ENCODE measurements at regions not wholly inside any gene's neighbourhood (a gene's known extent, or its start where the extent isn't known, plus 50 kb on each side); places are given as distances from the start of the nearest gene placed in this dataset.

GRCh38 chr5:68846828-68847227 is 247.0 kb upstream of the SLC30A5 start:
- DNase-seq (ENCODE audit: low spot score): no peak
- BruUV-seq (replicated peaks): no TSS peak
- intact Hi-C loops (cut with micrococcal nuclease; ENCODE audit: unreplicated experiment): no loop called here
- Histone ChIP-seq H2AFZ (ENCODE audit: low read length) (no peak overlapping the region), H3K4me1 (ENCODE audit: insufficient read depth, low read length, poor library complexity, severe bottlenecking) (no peaks in the 10 kb centered on the region), H3K4me3 (ENCODE audit: low read depth, low read length, poor library complexity, severe bottlenecking) (no peak overlapping the region), H3K36me3 (ENCODE audit: insufficient read depth, low read length) (no peaks in the 10 kb centered on the region), H3K9me3 (ENCODE audit: low read length) (no peaks in the 10 kb centered on the region), H3K9me2 (ENCODE audit: insufficient read depth, low read length) (no peaks in the 10 kb centered on the region), H3K79me2 (ENCODE audit: insufficient read depth, low read depth, low read length) (no peaks in the 10 kb centered on the region), H3K4me2 (ENCODE audit: low read length) (no peak overlapping the region), H3K27ac (ENCODE audit: low read depth, low read length, poor library complexity, severe bottlenecking) (no peak overlapping the region), H4K20me1 (ENCODE audit: insufficient read depth, low read length) (no peaks in the 10 kb centered on the region)
- CTCF ChIA-PET (ENCODE audit: unreplicated experiment): no interaction called here
- POLR2A ChIA-PET: no interaction called here
- TF ChIP-seq CTCF (conservative IDR thresholded peaks at IDR 0.05; ENCODE audit: low read length) (no peak), EZH2phosphoT487 (IDR thresholded peaks at IDR 0.05; ENCODE audit: borderline replicate concordance, low read depth, low read length) (no peak)

- TF ChIP-seq CTCF (conservative IDR thresholded peaks at IDR 0.05; ENCODE audit: low read length) (no peak), EZH2phosphoT487 (IDR thresholded peaks at IDR 0.05; ENCODE audit: borderline replicate concordance, low read depth, low read length) (no peak)
- Histone ChIP-seq H4K20me1 (ENCODE audit: insufficient read depth, low read length) (no peaks in the 10 kb centered on the region), H3K4me2 (ENCODE audit: low read length) (no peak overlapping the region), H3K36me3 (ENCODE audit: insufficient read depth, low read length) (no peaks in the 10 kb centered on the region), H3K27ac (ENCODE audit: low read depth, low read length, poor library complexity, severe bottlenecking) (no peak overlapping the region), H3K4me3 (ENCODE audit: low read depth, low read length, poor library complexity, severe bottlenecking) (no peak overlapping the region), H3K4me1 (ENCODE audit: insufficient read depth, low read length, poor library complexity, severe bottlenecking) (no peaks in the 10 kb centered on the region), H3K79me2 (ENCODE audit: insufficient read depth, low read depth, low read length) (no peaks in the 10 kb centered on the region), H2AFZ (ENCODE audit: low read length) (no peak overlapping the region), H3K9me2 (ENCODE audit: insufficient read depth, low read length) (no peaks in the 10 kb centered on the region), H3K9me3 (ENCODE audit: low read length) (no peaks in the 10 kb centered on the region)
- ChIA-PET POLR2A (interaction anchor here (2.6 kb wide), 1 partner anchor 9 kb away, joined by 5 read pairs; no protein-coding TSS in a partner anchor), CTCF (ENCODE audit: unreplicated experiment) (no interaction called here)
- BruUV-seq (replicated peaks): no TSS peak
- intact Hi-C loops (cut with micrococcal nuclease; ENCODE audit: unreplicated experiment): no loop called here
- no peak for DNase-seq (ENCODE audit: low spot score)
Measured at GRCh38 chr5:68848091-68848490, 245.7 kb upstream of the SLC30A5 start.

- no peaks in the 10 kb centered on the region for H3K79me2 ChIP-seq (ENCODE audit: insufficient read depth, low read depth, low read length)
- no peaks in the 10 kb centered on the region for H4K20me1 ChIP-seq (ENCODE audit: insufficient read depth, low read length)
- no peak overlapping the region for H3K4me2 ChIP-seq (ENCODE audit: low read length)
- no peak overlapping the region for H3K27ac ChIP-seq (ENCODE audit: low read depth, low read length, poor library complexity, severe bottlenecking)
- H3K9me3 ChIP-seq (ENCODE audit: low read length): no peaks in the 10 kb centered on the region
- intact Hi-C loops (cut with micrococcal nuclease; ENCODE audit: unreplicated experiment): no loop called here
- no peak for DNase-seq (ENCODE audit: low spot score)
- H2AFZ ChIP-seq (ENCODE audit: low read length): no peak overlapping the region
- CTCF ChIA-PET (ENCODE audit: unreplicated experiment): no interaction called here
- TF ChIP-seq EZH2phosphoT487 (IDR thresholded peaks at IDR 0.05; ENCODE audit: borderline replicate concordance, low read depth, low read length): no peak
- TF ChIP-seq CTCF (conservative IDR thresholded peaks at IDR 0.05; ENCODE audit: low read length): no peak
- no peaks in the 10 kb centered on the region for H3K9me2 ChIP-seq (ENCODE audit: insufficient read depth, low read length)
- no peaks in the 10 kb centered on the region for H3K4me1 ChIP-seq (ENCODE audit: insufficient read depth, low read length, poor library complexity, severe bottlenecking)
- no peak overlapping the region for H3K4me3 ChIP-seq (ENCODE audit: low read depth, low read length, poor library complexity, severe bottlenecking)
- BruUV-seq (replicated peaks): no TSS peak
- H3K36me3 ChIP-seq (ENCODE audit: insufficient read depth, low read length): no peaks in the 10 kb centered on the region
- POLR2A ChIA-PET: interaction anchor here (2.6 kb wide), 1 partner anchor 8 kb away, joined by 5 read pairs; no protein-coding TSS in a partner anchor
Measured at GRCh38 chr5:68849103-68849502, 244.7 kb upstream of the SLC30A5 start.
